Epithelial cell of esophagus (primary cell): ENCODE measurements at regions not wholly inside any gene's neighbourhood (a gene's known extent, or its start where the extent isn't known, plus 50 kb on each side); places are given as distances from the start of the nearest gene placed in this dataset.

Source experiments
- DNase-seq: peaks from one replicate; pipeline ENCODE4 v3.0.0; 2010; ENCODE audit warnings: low read depth
- H3K4me3 ChIP-seq: 2 replicates; pipeline ENCODE4 v1.5.1; 2011; ENCODE audit warnings: mild to moderate bottlenecking, low read length, control low read depth
- TF ChIP-seq, protein P1 (sequence below): IDR thresholded peaks from 2 replicates; pipeline ENCODE4 v1.5.1; 2011; ENCODE audit warnings: low read depth, mild to moderate bottlenecking, low read length, control low read depth, inconsistent platforms; ENCODE audit not compliant: insufficient read depth; ENCODE audit errors: missing control alignments

DNA sequence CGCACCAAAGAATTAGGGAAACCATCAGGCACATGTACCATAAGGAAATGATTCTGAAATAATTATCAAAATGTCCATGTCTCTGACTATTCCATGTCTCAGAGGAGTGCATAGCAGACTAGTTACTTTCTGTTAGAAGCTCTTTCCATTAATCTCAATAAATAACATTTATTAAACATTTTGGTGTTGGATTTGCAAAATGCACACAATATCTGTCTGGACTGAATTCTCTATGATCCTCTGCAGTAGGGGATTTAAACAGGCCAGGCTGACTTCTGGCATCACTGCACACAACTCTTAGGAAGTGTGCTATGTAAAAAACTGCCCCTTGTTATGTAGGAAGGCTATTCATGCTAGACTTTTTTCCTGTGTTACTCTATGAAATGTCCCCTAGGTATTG is 283.3 kb upstream of the CDH5 start:
- H3K4me3 ChIP-seq = no peak overlapping the region
- no peak for DNase-seq
- TF ChIP-seq, protein P1, sequence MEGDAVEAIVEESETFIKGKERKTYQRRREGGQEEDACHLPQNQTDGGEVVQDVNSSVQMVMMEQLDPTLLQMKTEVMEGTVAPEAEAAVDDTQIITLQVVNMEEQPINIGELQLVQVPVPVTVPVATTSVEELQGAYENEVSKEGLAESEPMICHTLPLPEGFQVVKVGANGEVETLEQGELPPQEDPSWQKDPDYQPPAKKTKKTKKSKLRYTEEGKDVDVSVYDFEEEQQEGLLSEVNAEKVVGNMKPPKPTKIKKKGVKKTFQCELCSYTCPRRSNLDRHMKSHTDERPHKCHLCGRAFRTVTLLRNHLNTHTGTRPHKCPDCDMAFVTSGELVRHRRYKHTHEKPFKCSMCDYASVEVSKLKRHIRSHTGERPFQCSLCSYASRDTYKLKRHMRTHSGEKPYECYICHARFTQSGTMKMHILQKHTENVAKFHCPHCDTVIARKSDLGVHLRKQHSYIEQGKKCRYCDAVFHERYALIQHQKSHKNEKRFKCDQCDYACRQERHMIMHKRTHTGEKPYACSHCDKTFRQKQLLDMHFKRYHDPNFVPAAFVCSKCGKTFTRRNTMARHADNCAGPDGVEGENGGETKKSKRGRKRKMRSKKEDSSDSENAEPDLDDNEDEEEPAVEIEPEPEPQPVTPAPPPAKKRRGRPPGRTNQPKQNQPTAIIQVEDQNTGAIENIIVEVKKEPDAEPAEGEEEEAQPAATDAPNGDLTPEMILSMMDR = no peak

DNA sequence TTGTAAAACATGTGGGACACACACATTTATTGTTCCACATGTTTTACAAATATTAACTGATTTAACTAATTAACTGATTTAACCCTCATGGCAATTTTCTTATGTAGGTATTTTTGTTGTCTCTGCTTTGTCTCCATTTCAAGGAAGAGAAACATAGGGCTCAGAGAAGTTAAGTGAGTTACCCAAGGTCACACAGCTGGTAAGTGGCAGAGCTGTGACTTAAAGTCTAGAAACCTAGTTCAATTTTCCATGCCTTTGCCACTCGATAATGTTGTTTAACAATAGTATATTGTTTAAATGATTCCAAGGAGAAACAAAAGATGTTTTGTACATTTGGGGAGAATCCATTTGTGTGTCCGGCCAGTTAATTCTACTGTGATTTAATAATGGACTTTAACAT is 284.1 kb upstream of the CDH5 start:
- no peak for DNase-seq
- TF ChIP-seq, protein P1 = no peak
- no peak overlapping the region for H3K4me3 ChIP-seq

DNA sequence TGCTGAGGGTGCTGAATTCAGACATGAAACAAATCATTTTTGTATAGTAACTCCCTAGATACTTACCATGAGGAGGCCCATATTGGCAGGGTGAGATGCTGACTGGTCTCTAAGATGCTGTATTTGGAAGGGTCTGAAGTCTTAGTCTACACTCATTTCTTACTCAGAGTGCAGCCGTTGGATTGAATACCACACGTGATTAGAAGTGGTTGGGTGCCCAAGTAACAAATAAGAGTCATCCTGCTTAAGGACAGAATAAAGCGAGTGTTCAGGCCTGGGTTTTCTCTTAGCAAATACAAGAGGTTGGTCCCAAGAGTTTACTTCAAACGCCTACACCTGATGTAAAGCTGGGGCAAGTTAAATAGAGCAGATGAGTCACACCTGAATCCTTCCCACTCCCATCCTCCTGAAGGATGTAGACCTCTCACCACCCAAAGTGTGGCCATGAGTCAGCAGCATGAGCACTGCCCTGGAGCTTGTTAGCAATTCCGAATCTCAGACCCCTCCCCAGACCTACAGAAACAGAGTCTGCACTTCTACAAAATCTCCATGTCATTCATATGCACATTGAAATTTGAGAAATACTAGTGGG is 284.6 kb upstream of the CDH5 start:
- no peak overlapping the region for H3K4me3 ChIP-seq
- TF ChIP-seq, protein P1 = no peak
- DNase-seq = peak; percentile 96

DNA sequence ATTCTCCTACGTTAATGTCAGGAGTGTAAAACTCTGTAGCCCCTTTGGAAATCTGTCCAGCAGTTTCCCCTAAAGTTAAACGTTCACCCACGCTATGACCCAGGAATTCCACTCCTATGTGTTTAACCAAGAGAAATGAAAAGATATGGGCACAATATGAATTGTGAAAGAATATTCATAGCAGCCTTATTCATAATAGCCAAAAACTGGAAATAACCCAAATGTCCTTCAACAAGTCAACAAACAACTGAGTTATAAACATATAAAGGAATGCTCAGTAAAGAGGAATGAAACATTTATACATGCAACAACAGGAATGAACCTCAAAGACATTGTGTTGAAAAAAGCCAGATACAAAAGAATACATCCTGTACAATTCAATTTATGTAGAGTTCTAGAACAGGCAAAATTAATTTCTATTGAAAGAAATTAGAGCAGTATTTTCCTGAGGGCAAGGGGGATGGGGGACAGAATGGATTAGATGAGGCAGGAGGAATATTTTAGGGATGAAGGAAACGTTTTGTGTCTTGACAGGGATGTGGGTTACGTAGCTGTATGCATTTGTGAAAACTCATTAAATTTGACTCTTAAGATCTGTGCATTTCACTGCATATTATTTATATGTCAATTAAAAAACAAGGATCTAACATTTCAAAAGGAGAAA is 286.7 kb upstream of the CDH5 start:
- no peak overlapping the region for H3K4me3 ChIP-seq
- peak; percentile 65 for DNase-seq
- TF ChIP-seq, protein P1 = no peak

DNA sequence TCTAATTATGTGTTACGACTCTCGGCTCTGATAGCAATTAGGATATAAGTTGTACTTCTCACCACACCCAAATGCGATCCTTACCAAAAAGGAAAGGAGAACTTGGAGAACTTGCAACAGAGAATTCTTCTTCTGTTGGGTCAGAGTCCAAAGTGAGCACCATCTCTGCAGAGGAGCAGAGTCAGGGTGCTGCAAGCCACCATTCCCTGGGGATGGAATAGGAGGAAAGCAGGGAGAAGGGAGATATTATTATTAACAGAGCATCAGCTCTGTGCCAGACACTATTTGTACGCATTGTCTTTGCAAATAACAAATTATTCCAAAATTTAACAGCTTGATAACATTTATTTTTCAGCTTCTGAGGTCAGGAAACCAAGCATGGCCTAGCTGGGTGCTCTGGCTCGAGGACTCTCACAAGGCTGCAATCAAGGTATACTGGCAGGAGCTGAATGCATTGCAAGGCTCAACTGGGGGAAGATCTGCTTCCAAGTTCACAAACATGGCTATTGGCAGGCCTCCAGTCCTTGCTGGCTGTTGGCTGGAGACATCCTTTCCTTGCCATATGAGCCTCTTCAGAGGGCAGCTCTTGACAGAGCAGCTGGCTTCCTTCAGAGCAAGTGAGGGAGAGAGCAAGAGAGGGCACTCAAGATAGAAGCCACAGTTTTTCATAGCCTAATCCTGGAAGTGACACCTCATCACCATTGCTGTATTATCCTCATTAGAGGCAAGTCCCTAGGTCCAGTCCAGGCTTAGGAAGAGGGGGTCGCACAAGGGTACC is 296.2 kb upstream of the CDH5 start:
- TF ChIP-seq, protein P1 = no peak
- no peak overlapping the region for H3K4me3 ChIP-seq
- no peak for DNase-seq

DNA sequence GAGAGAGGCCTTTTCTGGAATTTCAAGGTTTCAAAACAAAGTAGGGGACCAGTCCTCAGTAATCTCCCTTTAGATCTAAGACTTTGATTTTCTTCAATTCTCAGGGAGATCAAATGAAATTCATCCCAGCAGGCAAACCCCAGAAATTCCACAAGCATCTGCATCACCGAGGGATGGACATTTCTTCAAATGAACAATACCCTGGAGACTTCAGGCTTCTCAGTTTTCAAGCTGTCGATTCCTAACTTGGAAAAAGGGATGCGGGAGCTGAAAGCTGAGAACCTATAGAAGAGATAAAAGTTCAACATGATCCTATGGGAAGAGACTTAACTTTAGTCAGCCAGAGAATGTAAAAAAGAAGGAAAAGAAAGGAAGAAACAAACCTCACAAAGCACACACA is 296.9 kb upstream of the CDH5 start:
- no peak for DNase-seq
- H3K4me3 ChIP-seq = no peak overlapping the region
- TF ChIP-seq, protein P1 = no peak
